ENCODE measurements at regions not wholly inside any gene's neighbourhood (a gene's known extent, or its start where the extent isn't known, plus 50 kb on each side); places are given as distances from the start of the nearest gene placed in this dataset.

DNA sequence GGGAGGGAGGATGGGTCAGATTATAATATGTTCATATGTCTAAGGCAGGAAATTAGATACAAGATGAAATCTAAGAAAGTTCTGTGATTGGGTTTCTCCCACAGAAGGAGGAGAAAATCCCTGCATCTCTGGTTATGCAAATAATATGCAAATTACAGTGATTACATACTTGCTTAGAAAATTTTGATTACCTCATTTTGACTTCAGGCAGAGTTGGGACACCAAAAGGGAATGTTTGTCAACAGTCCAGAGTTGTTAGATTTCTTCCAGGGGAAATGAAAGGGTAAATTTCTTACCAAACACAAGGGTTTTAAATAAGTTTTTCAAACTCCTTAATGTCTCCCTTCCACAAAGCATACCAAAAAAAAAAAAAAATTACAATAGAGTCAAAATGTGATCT is 101.4 kb upstream of the STEAP1B start:
- Histone ChIP-seq H3K36me3 (no peaks in the 10 kb centered on the region), H3K4me1 (ENCODE audit: insufficient read depth) (no peaks in the 10 kb centered on the region), H3K9me3 (no peaks in the 10 kb centered on the region), H3K27ac (no peak overlapping the region), H3K27me3 (no peaks in the 10 kb centered on the region), H3K4me3 (no peak overlapping the region)
- intact Hi-C loops (cut with DNase I): no loop called here
- no peak for DNase-seq
- TF ChIP-seq EP300 (IDR thresholded peaks at IDR 0.05) (no peak), POLR2A (IDR thresholded peaks at IDR 0.05) (no peak)
- TF ChIP-seq, protein P1, sequence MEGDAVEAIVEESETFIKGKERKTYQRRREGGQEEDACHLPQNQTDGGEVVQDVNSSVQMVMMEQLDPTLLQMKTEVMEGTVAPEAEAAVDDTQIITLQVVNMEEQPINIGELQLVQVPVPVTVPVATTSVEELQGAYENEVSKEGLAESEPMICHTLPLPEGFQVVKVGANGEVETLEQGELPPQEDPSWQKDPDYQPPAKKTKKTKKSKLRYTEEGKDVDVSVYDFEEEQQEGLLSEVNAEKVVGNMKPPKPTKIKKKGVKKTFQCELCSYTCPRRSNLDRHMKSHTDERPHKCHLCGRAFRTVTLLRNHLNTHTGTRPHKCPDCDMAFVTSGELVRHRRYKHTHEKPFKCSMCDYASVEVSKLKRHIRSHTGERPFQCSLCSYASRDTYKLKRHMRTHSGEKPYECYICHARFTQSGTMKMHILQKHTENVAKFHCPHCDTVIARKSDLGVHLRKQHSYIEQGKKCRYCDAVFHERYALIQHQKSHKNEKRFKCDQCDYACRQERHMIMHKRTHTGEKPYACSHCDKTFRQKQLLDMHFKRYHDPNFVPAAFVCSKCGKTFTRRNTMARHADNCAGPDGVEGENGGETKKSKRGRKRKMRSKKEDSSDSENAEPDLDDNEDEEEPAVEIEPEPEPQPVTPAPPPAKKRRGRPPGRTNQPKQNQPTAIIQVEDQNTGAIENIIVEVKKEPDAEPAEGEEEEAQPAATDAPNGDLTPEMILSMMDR (IDR thresholded peaks at IDR 0.05): no peak

GRCh38 chr7:22601003-22601402 is 101.0 kb upstream of the STEAP1B start:
- intact Hi-C loops (cut with DNase I): no loop called here
- no peaks in the 10 kb centered on the region for H3K27me3 ChIP-seq
- WGBS, 3 donors: 41 to 72% (median 66%) methylated on average over 5 of the region's 5 CpGs

DNA sequence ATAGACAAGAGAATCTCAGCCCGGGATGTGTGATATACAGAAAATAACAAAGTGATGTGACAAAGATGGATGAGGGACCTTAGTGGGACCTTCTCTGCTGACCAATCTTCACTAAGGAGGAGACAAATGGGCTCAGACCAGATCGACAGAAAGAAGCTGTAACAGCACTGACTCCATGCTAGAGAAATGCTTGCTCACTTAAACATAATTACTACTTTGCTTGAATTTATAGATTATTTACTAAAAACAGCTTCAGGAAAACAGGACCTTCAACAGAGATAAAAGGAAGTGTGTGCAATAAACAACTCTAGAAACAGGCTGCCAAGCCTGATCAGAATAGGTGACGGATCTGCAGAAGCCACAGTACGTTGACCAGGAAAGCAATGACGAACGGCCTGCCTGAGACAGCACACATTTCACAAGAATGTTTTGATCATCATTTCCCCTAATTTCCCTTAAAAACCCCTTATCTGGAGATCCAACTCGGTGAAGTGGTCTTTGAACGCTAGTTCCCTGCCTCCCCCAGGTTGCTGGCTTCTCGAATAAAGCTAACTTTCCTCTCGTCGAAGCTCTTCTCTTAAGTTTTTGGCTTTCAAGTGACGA is 98.4 kb upstream of the STEAP1B start:
- Histone ChIP-seq H3K4me1 (ENCODE audit: insufficient read depth) (no peaks in the 10 kb centered on the region), H3K36me3 (no peaks in the 10 kb centered on the region), H3K27ac (no peak overlapping the region), H3K4me3 (no peak overlapping the region), H3K27me3 (no peaks in the 10 kb centered on the region), H3K9me3 (no peaks in the 10 kb centered on the region)
- no peak for TF ChIP-seq POLR2A (IDR thresholded peaks at IDR 0.05)
- no peak for TF ChIP-seq EP300 (IDR thresholded peaks at IDR 0.05)
- TF ChIP-seq, protein P1 (IDR thresholded peaks at IDR 0.05): no peak
- intact Hi-C loops (cut with DNase I): no loop called here
- no peak for DNase-seq
- 68 to 74% (median 72%) methylated on average over 12 of the region's 12 CpGs for WGBS, 3 donors

More at GRCh38 chr7:22601003-22601402, 101.0 kb upstream of the STEAP1B start:
- H3K27ac ChIP-seq: no peak overlapping the region
- no peaks in the 10 kb centered on the region for H3K9me3 ChIP-seq
- H3K4me1 ChIP-seq (ENCODE audit: insufficient read depth): no peaks in the 10 kb centered on the region
- H3K4me3 ChIP-seq: no peak overlapping the region
- no peak for DNase-seq
- no peaks in the 10 kb centered on the region for H3K36me3 ChIP-seq
- TF ChIP-seq POLR2A (IDR thresholded peaks at IDR 0.05) (no peak), EP300 (IDR thresholded peaks at IDR 0.05) (no peak)
- TF ChIP-seq, protein P1 (IDR thresholded peaks at IDR 0.05): no peak

GRCh38 chr7:22597844-22598243 is 97.9 kb upstream of the STEAP1B start:
- intact Hi-C loops (cut with DNase I): no loop called here

More at GRCh38 chr7:22597844-22598243, 97.9 kb upstream of the STEAP1B start:
- Histone ChIP-seq H3K4me1 (ENCODE audit: insufficient read depth) (no peaks in the 10 kb centered on the region), H3K9me3 (no peaks in the 10 kb centered on the region), H3K27me3 (no peaks in the 10 kb centered on the region), H3K4me3 (no peak overlapping the region), H3K27ac (no peak overlapping the region), H3K36me3 (no peaks in the 10 kb centered on the region)
- TF ChIP-seq EP300 (IDR thresholded peaks at IDR 0.05) (no peak), POLR2A (IDR thresholded peaks at IDR 0.05) (no peak)
- TF ChIP-seq, protein P1 (IDR thresholded peaks at IDR 0.05): no peak
- no peak for DNase-seq
- 90 to 94% (median 92%) methylated on average over 3 of the region's 3 CpGs for WGBS, 3 donors

Measured in ovary (tissue), 7 donors.